ENCODE measurements at regions not wholly inside any gene's neighbourhood (a gene's known extent, or its start where the extent isn't known, plus 50 kb on each side); places are given as distances from the start of the nearest gene placed in this dataset.

GRCh38 chr2:181114021-181114420 is 133.6 kb downstream of the UBE2E3 start:
- in situ Hi-C loops (cut with MboI; ENCODE audit: low sequenced_read_pairs): loop anchor here (10.0 kb wide), 1 partner anchor 351 kb away; no protein-coding TSS in a partner anchor

DNA sequence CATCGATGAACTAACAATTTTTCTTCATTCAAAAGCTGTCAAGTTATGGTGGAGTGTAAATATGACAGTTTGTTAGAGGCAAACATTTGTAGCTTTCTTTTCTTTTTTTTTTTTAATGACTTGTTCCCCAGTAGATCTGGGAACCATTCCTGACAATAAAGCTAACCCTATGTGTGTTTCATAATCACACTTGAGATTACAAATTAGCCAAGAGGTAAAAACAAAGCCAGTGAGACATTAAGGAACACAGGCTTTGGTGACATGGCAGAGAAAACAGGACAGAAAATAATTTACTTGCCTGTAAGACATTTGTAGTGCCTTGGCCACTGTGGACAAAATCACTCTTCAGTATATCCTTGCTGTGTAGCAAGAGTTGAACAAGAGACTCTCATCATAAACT is 135.9 kb downstream of the UBE2E3 start:
- in situ Hi-C loops (cut with MboI; ENCODE audit: low sequenced_read_pairs): loop anchor here (10.0 kb wide), 1 partner anchor 349 kb away; no protein-coding TSS in a partner anchor

DNA sequence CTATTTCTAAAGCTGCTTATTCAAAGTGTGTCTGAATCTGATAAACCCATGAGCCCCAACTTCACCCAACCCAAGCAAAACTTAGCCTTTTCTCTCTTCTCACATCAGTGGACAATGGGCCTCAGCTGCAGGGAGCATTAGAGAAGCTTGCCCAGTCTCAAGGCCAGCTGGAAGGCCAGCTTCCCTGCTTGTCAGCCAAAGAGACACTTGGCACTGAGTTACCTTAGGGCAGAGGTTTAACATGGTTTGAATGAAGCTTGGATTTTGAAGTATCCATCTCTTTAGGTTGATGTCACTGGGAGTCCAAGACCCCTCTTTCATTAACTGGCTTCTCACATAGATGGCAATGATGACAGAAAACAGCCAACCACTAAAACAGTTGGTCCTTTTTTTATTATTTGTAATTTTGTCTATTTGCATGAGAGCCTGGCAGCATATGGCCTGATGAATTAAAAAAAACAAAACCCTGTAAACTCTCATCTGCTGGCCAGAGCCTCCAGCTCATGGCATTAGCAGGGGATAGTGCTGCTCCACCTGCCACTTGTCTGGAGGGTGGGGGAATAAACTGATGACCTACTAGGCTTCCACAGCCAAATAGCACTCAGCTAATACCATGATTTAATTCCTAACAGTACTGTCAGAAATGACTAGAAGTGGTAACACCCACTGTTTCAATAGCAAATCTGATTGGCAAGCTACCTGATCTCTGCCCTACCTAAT is 137.0 kb downstream of the UBE2E3 start:
- in situ Hi-C loops (cut with MboI; ENCODE audit: low sequenced_read_pairs): loop anchor here (10.0 kb wide), 1 partner anchor 347 kb away; no protein-coding TSS in a partner anchor

GRCh38 chr2:181120625-181121024 is 140.2 kb downstream of the UBE2E3 start:
- in situ Hi-C loops (cut with MboI; ENCODE audit: low sequenced_read_pairs): no loop called here

- in situ Hi-C loops (cut with MboI; ENCODE audit: low sequenced_read_pairs): no loop called here
These were observed 141.6 kb downstream of the UBE2E3 start for GRCh38 chr2:181121996-181122395.

- in situ Hi-C loops (cut with MboI; ENCODE audit: low sequenced_read_pairs): no loop called here
These were observed 142.2 kb downstream of the UBE2E3 start for GRCh38 chr2:181122601-181123000.

- in situ Hi-C loops (cut with MboI; ENCODE audit: low sequenced_read_pairs): no loop called here
These were observed 143.4 kb downstream of the UBE2E3 start for GRCh38 chr2:181123798-181124231.

- in situ Hi-C loops (cut with MboI; ENCODE audit: low sequenced_read_pairs): no loop called here
These were observed 144.1 kb downstream of the UBE2E3 start for GRCh38 chr2:181124497-181124896.

DNA sequence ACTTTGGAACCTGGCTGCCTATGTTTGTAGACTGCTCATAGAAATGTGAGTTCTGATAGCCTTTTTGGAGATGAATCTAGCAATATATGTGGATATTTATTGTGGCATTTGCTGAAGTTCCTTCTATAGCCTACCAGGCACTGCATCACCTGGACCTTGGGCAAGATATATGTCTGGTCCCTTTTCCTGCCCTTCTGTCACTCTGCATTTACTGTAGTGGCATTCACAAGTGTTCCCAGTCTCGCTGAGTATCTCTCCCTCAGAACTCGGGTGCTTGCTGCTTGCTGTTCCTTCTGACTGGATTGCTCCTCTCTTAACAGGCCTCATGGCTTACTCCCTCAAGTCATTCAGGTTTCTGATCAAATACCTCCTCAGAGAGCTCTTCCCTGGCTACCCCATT is 145.0 kb downstream of the UBE2E3 start:
- in situ Hi-C loops (cut with MboI; ENCODE audit: low sequenced_read_pairs): no loop called here

DNA sequence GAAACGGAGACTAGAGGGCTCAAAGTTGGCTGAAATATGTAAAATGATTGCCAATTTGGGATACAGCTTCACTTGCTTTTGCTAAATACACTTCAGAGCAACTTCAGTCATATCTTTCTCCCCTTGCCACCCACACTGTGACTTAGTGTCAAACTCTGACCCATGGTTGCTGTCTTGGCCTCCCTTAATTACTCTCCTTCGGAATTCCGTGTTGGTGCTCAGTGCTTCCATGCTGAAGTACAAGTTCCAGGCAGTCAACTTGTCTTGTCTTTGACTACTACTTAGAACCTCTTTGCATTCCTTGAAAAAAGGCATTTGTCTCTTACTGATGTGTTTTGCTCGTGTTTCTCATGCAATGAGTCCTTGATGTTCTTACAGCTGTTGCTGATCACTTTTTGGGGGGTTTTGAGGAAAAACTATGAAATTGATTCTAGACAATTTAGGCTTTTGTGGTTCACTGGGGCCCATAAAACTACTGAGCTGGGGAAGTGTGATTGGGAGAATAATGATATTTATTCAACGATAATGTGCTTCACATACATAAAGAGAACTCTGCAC is 146.0 kb downstream of the UBE2E3 start:
- in situ Hi-C loops (cut with MboI; ENCODE audit: low sequenced_read_pairs): no loop called here

DNA sequence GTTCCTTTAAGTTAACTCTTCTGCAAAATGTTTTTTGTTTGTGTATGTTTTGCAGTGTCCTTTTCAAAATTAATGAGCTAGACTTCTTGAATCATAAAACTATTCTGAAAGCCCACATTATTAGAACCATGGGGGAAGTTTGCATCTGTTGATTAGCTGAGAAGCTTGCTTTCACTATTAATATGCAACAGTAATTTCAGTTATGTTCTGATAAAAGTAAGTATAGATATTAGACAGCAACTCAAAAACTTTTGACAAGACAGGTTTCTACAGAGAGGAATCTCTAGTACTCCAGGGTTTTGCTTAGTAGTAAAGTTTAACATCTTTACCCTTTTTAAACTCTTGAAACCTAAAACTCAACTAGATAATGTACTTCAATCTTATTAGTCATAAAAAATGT is 147.8 kb downstream of the UBE2E3 start:
- in situ Hi-C loops (cut with MboI; ENCODE audit: low sequenced_read_pairs): no loop called here

GRCh38 chr2:181129364-181130056 is 149.1 kb downstream of the UBE2E3 start:
- in situ Hi-C loops (cut with MboI; ENCODE audit: low sequenced_read_pairs): no loop called here

DNA sequence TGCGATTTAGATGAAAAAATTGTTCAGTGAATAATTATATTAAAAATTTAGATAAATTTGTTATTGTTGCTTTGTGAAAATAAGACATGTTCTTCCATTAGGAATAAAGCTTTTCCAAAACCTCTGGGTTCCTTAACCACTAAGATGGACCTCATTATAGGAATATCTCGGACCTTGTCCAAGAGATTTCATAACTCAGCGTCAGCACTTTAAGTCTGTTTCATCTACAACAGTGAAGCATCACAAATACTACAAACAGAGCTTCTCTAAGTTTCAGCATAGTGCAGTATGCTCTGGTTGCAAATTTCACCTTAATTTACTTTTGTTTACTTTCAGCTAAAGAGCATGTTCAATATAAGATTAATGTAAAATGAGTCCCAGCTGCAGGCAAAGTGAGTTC is 150.3 kb downstream of the UBE2E3 start:
- in situ Hi-C loops (cut with MboI; ENCODE audit: low sequenced_read_pairs): no loop called here

DNA sequence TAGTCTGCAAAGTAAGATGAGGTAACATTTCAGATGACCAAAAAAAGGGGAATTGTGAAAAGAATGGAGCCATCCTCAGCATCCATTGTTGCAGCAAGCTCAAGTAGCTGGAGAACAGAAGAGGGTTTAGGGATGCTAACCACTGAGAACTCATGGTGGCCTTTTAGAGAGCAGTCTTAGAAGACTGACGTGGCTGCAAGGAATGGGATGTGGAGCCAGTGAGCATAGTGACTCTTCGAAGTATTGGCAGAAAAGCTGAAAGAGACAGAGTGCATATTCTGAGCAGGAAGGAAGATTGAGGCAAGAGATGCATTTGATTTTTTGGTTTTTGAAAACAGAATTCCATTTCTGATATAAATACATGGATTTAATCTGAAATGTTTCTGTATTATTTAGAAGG is 151.2 kb downstream of the UBE2E3 start:
- in situ Hi-C loops (cut with MboI; ENCODE audit: low sequenced_read_pairs): no loop called here

GRCh38 chr2:181138816-181139215 is 158.4 kb downstream of the UBE2E3 start:
- in situ Hi-C loops (cut with MboI; ENCODE audit: low sequenced_read_pairs): no loop called here

DNA sequence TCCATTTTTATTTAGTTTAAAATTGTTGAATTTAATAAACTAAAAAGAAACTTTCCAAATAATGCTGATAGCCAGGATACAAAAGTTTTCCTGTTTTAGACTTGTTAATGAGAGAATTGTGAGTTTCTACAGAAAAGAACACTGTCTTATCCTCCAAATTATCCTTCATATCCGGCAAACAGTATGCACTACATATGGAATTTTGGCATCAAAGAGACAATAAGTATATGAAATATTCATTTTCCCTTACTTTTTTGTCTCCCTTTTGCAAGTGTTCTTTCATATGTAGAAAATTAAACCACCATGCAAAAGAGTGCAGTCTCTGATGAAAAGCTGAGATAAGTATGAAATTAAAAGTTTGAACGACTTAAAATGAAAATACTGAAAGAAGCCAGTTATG is 159.4 kb downstream of the UBE2E3 start:
- in situ Hi-C loops (cut with MboI; ENCODE audit: low sequenced_read_pairs): no loop called here

GRCh38 chr2:181140414-181140813 is 160.0 kb downstream of the UBE2E3 start:
- in situ Hi-C loops (cut with MboI; ENCODE audit: low sequenced_read_pairs): no loop called here

GRCh38 chr2:181140928-181141327 is 160.5 kb downstream of the UBE2E3 start:
- in situ Hi-C loops (cut with MboI; ENCODE audit: low sequenced_read_pairs): no loop called here

GRCh38 chr2:181141676-181142075 is 161.3 kb downstream of the UBE2E3 start:
- in situ Hi-C loops (cut with MboI; ENCODE audit: low sequenced_read_pairs): no loop called here

- in situ Hi-C loops (cut with MboI; ENCODE audit: low sequenced_read_pairs): no loop called here
These were observed 162.1 kb downstream of the UBE2E3 start for GRCh38 chr2:181142514-181142913.

GRCh38 chr2:181143790-181144300 is 163.4 kb downstream of the UBE2E3 start:
- in situ Hi-C loops (cut with MboI; ENCODE audit: low sequenced_read_pairs): no loop called here

- in situ Hi-C loops (cut with MboI; ENCODE audit: low sequenced_read_pairs): no loop called here
These were observed 165.2 kb downstream of the UBE2E3 start for GRCh38 chr2:181145645-181146044.
